GM23338 (cell line): ENCODE measurements at regions not wholly inside any gene's neighbourhood (a gene's known extent, or its start where the extent isn't known, plus 50 kb on each side); places are given as distances from the start of the nearest gene placed in this dataset.

Source experiments
- ATAC-seq: fragments of 200-7000 bp; cut with Tn5 transposase; 3 replicates; pipeline ENCODE4 v1.9.1; 2020
- DNase-seq: peaks from one replicate; pipeline ENCODE4 v3.0.0-alpha.2; 2015; ENCODE audit warnings: low spot score
- H2AFZ ChIP-seq: fragments of 200-600 bp; sonication (generic); 2 replicates; pipeline ENCODE4 v1.8.0; 2016; ENCODE audit warnings: antibody characterized with exemption, mild to moderate bottlenecking, moderate library complexity
- H3F3A ChIP-seq: fragments of 200-600 bp; sonication (generic); replicated peaks from 2 replicates; pipeline ENCODE4 v1.8.0; 2017; ENCODE audit warnings: antibody characterized with exemption, mixed run types, low read depth
- H3K27ac ChIP-seq: fragments of 200-600 bp; sonication (generic); 2 replicates; pipeline ENCODE4 v1.6.1; 2016; ENCODE audit warnings: low read depth
- H3K27me3 ChIP-seq: fragments of 200-600 bp; sonication (generic); 2 replicates; pipeline ENCODE4 v1.8.0; 2016; ENCODE audit warnings: mild to moderate bottlenecking, mixed run types, moderate library complexity; ENCODE audit not compliant: insufficient read depth
- H3K36me3 ChIP-seq: fragments of 200-600 bp; sonication (generic); 2 replicates; pipeline ENCODE4 v1.8.0; 2016; ENCODE audit warnings: mild to moderate bottlenecking; ENCODE audit not compliant: insufficient read depth
- H3K4me1 ChIP-seq: fragments of 200-600 bp; sonication (generic); 2 replicates; pipeline ENCODE4 v1.8.0; 2016; ENCODE audit warnings: mild to moderate bottlenecking, moderate library complexity; ENCODE audit not compliant: insufficient read depth
- H3K4me2 ChIP-seq: fragments of 200-600 bp; sonication (generic); 2 replicates; pipeline ENCODE4 v1.7.1; 2017; ENCODE audit warnings: mixed run types
- H3K4me3 ChIP-seq: fragments of 200-600 bp; sonication (generic); 2 replicates; pipeline ENCODE4 v1.6.1; 2016; ENCODE audit warnings: mixed run types
- H3K79me2 ChIP-seq: fragments of 200-600 bp; sonication (generic); replicated peaks from 2 replicates; pipeline ENCODE4 v1.8.0; 2017; ENCODE audit warnings: mild to moderate bottlenecking; ENCODE audit not compliant: insufficient read depth
- H3K9me2 ChIP-seq: fragments of 200-600 bp; sonication (generic); 2 replicates; pipeline ENCODE4 v1.8.0; 2017; ENCODE audit not compliant: insufficient read depth
- H4K20me1 ChIP-seq: fragments of 200-600 bp; sonication (generic); replicated peaks from 2 replicates; pipeline ENCODE4 v1.8.0; 2017; ENCODE audit warnings: mild to moderate bottlenecking; ENCODE audit not compliant: insufficient read depth
- H3K27ac Mint-ChIP-seq: 2 replicates; pipeline ENCODE4 v1.8.0; 2020; ENCODE audit warnings: inconsistent platforms, mild to moderate bottlenecking, moderate library complexity, mixed read lengths
- H3K27me3 Mint-ChIP-seq: 3 replicates; pipeline ENCODE4 v1.8.0; 2022; ENCODE audit warnings: low read depth, mild to moderate bottlenecking, moderate library complexity, mixed read lengths, inconsistent platforms; ENCODE audit not compliant: insufficient read depth, poor library complexity
- H3K36me3 Mint-ChIP-seq: 3 replicates; pipeline ENCODE4 v1.8.0; 2021; ENCODE audit warnings: low read depth, mild to moderate bottlenecking, inconsistent platforms, moderate library complexity, mixed read lengths
- H3K4me1 Mint-ChIP-seq: 3 replicates; pipeline ENCODE4 v1.8.0; 2020; ENCODE audit warnings: mild to moderate bottlenecking, inconsistent platforms, mixed read lengths
- H3K4me3 Mint-ChIP-seq: 3 replicates; pipeline ENCODE4 v1.8.0; 2021; ENCODE audit warnings: moderate library complexity, mild to moderate bottlenecking, inconsistent platforms, mixed read lengths
- H3K9me3 Mint-ChIP-seq: 3 replicates; pipeline ENCODE4 v1.8.0; 2020; ENCODE audit warnings: moderate library complexity, mild to moderate bottlenecking, inconsistent platforms, mixed read lengths
- CREB1 ChIP-seq: fragments of 250-450 bp; sonication (Bioruptor Pico); IDR thresholded peaks from 2 replicates; pipeline ENCODE4 v1.5.0; 2020; ENCODE audit warnings: low read depth, mild to moderate bottlenecking, moderate library complexity
- CTCF ChIP-seq, 2 experiments: fragments of 200-600 bp in 1 of 2; sonication (generic) in 1 of 2; conservative IDR thresholded peaks; 2 replicates each; pipeline versions ENCODE4 v1.5.1 to v1.6.1; 2016 to 2017; ENCODE audit warnings: antibody characterized with exemption in 2 of 2, low read depth in 2 of 2, mild to moderate bottlenecking in 2 of 2, moderate library complexity in 1 of 2
- ETS1 ChIP-seq: IDR thresholded peaks from 2 replicates; pipeline ENCODE4 v1.6.1; 2016; ENCODE audit warnings: antibody characterized with exemption
- EZH2phosphoT487 ChIP-seq: fragments of 200-600 bp; sonication (generic); IDR thresholded peaks from one replicate; pipeline ENCODE4 v1.8.1; 2018; ENCODE audit warnings: antibody characterized with exemption; ENCODE audit not compliant: unreplicated experiment
- NANOG ChIP-seq: IDR thresholded peaks from 2 replicates; pipeline ENCODE4 v1.6.1; 2016; ENCODE audit warnings: antibody characterized with exemption, borderline replicate concordance
- POLR2AphosphoS5 ChIP-seq: IDR thresholded peaks from 2 replicates; pipeline ENCODE4 v1.6.1; 2016; ENCODE audit warnings: antibody characterized with exemption, low read depth
- STAT1 ChIP-seq: IDR thresholded peaks from one replicate; pipeline ENCODE4 v1.6.1; 2016; ENCODE audit warnings: antibody characterized with exemption; ENCODE audit not compliant: unreplicated experiment
- ZNF331 ChIP-seq: fragments of 250-450 bp; sonication (Bioruptor Pico); IDR thresholded peaks from 2 replicates; pipeline ENCODE4 v1.5.0; 2020; ENCODE audit warnings: low read depth, mild to moderate bottlenecking, moderate library complexity
- ZNF462 ChIP-seq: fragments of 250-450 bp; sonication (Bioruptor Pico); IDR thresholded peaks from 2 replicates; pipeline ENCODE4 v1.5.0; 2020; ENCODE audit warnings: mild to moderate bottlenecking, moderate library complexity

GRCh38 chr1:41980827-41981653 lies 62.3 kb upstream of the HIVEP3 start:
- Histone ChIP-seq H3K27me3 (no peaks in the 10 kb centered on the region), H3K79me2 (no peaks in the 10 kb centered on the region), H4K20me1 (no peaks in the 10 kb centered on the region), H3K27ac (no peak overlapping the region), H3K9me2 (0 out of 2 replicates have a peak, but pooled peaks cover 6% of the 10 kb centered on the region), H3K4me3 (no peak overlapping the region), H3K4me1 (peaks cover 14% of the 10 kb centered on the region), H3K36me3 (no peaks in the 10 kb centered on the region), H3K4me2 (peak overlapping the region; percentile 41), H2AFZ (peak overlapping the region; percentile 95), H3F3A (no peaks in the 10 kb centered on the region)
- DNase-seq (peak; percentile 6), ATAC-seq (peak; percentile 56)
- H3K27ac Mint-ChIP-seq, result no peak overlapping the region; the same call in 1 of the 2 replicates
- H3K36me3 Mint-ChIP-seq, result no peaks in the 10 kb centered on the region
- peaks cover 7% of the 10 kb centered on the region for H3K27me3 Mint-ChIP-seq
- H3K4me3 Mint-ChIP-seq, result no peak overlapping the region
- TF ChIP-seq ZNF462 (no peak), STAT1 (no peak), ZNF331 (CRISPR knock-in tag) (no peak), EZH2phosphoT487 (no peak), ETS1 (no peak), POLR2AphosphoS5 (no peak), NANOG (no peak), CTCF (conservative IDR thresholded peaks at IDR 0.05; ENCODE audit: low read depth in 2 of 2) (no peak), CREB1 (CRISPR knock-in tag) (no peak)
- no peaks in the 10 kb centered on the region; the same call in 2 of the 3 replicates for H3K9me3 Mint-ChIP-seq
- H3K4me1 Mint-ChIP-seq, result peaks cover 18% of the 10 kb centered on the region
